ENCODE measurements at regions not wholly inside any gene's neighbourhood (a gene's known extent, or its start where the extent isn't known, plus 50 kb on each side); places are given as distances from the start of the nearest gene placed in this dataset.
"Not testable (repeated sequence)": the region's sequence is repeated elsewhere in the genome, so short reads cannot be mapped to it uniquely, and the experiment has no call there.

GRCh38 chr7:51386184-51386583 is 69.6 kb upstream of the COBL start:
- H3K4me3 Mint-ChIP-seq; H3K4me3 ChIP-seq (ENCODE audit: low read length in 2 of 2); H3K36me3 Mint-ChIP-seq; H3K4me1 ChIP-seq (ENCODE audit: insufficient read depth, low read length); H3K27me3 ChIP-seq (ENCODE audit: insufficient read depth, low read length); intact Hi-C loops (cut with micrococcal nuclease); H3K9me3 ChIP-seq (ENCODE audit: control insufficient read depth in 1 of 2, low read length in 2 of 2); H3K36me3 ChIP-seq (ENCODE audit: insufficient read depth, low read length); H3K4me1 Mint-ChIP-seq; CTCF ChIA-PET (ENCODE audit: partially characterized antibody); H3K9me3 Mint-ChIP-seq; DNase-seq; H3K27ac Mint-ChIP-seq; H3K27me3 Mint-ChIP-seq; POLR2A ChIA-PET (ENCODE audit: partially characterized antibody); H3K27ac ChIP-seq (ENCODE audit: low read depth, low read length): not testable (repeated sequence)

GRCh38 chr7:51382243-51382642 is 65.6 kb upstream of the COBL start:
- H3K4me3 ChIP-seq (ENCODE audit: low read length in 2 of 2); H3K36me3 Mint-ChIP-seq; H3K27me3 Mint-ChIP-seq; H3K27ac ChIP-seq (ENCODE audit: low read depth, low read length); DNase-seq; H3K9me3 ChIP-seq (ENCODE audit: control insufficient read depth in 1 of 2, low read length in 2 of 2); CTCF ChIA-PET (ENCODE audit: partially characterized antibody); POLR2A ChIA-PET (ENCODE audit: partially characterized antibody); intact Hi-C loops (cut with micrococcal nuclease); H3K9me3 Mint-ChIP-seq; H3K4me1 Mint-ChIP-seq; H3K27ac Mint-ChIP-seq; H3K36me3 ChIP-seq (ENCODE audit: insufficient read depth, low read length); H3K27me3 ChIP-seq (ENCODE audit: insufficient read depth, low read length); H3K4me1 ChIP-seq (ENCODE audit: insufficient read depth, low read length); H3K4me3 Mint-ChIP-seq: not testable (repeated sequence)

- H3K4me1 ChIP-seq (ENCODE audit: insufficient read depth, low read length): no peaks in the 10 kb centered on the region
- H3K27me3 Mint-ChIP-seq: peaks cover 0 to 2% of the 10 kb centered on the region in 2 donors
- no peaks in the 10 kb centered on the region for H3K36me3 ChIP-seq (ENCODE audit: insufficient read depth, low read length)
- no peak overlapping the region for H3K4me3 Mint-ChIP-seq
- H3K4me3 ChIP-seq (ENCODE audit: low read length in 2 of 2): no peak overlapping the region
- no peaks in the 10 kb centered on the region for H3K9me3 ChIP-seq (ENCODE audit: control insufficient read depth in 1 of 2, low read length in 2 of 2)
- H3K4me1 Mint-ChIP-seq: no peaks in the 10 kb centered on the region
- no peak overlapping the region for H3K27ac Mint-ChIP-seq
- no peaks in the 10 kb centered on the region for H3K36me3 Mint-ChIP-seq
- CTCF ChIA-PET (ENCODE audit: partially characterized antibody): no interaction called here
- H3K27ac ChIP-seq (ENCODE audit: low read depth, low read length): no peak overlapping the region
- intact Hi-C loops (cut with micrococcal nuclease): no loop called here
- no peak for DNase-seq
- H3K27me3 ChIP-seq (ENCODE audit: insufficient read depth, low read length): no peaks in the 10 kb centered on the region
- POLR2A ChIA-PET (ENCODE audit: partially characterized antibody): no interaction called here
- peaks cover 0 to 2% (median 0%) of the 10 kb centered on the region in 8 donors for H3K9me3 Mint-ChIP-seq
Measured at GRCh38 chr7:51376420-51377092, 59.9 kb upstream of the COBL start.

- intact Hi-C loops (cut with micrococcal nuclease): no loop called here
Measured at GRCh38 chr7:51374936-51375335, 58.3 kb upstream of the COBL start.

GRCh38 chr7:51373607-51374006 is 57.0 kb upstream of the COBL start:
- H3K27ac Mint-ChIP-seq; POLR2A ChIA-PET (ENCODE audit: partially characterized antibody); H3K4me1 ChIP-seq (ENCODE audit: insufficient read depth, low read length); H3K27me3 Mint-ChIP-seq; H3K4me3 Mint-ChIP-seq; H3K9me3 ChIP-seq (ENCODE audit: control insufficient read depth in 1 of 2, low read length in 2 of 2); H3K27me3 ChIP-seq (ENCODE audit: insufficient read depth, low read length); DNase-seq; H3K4me3 ChIP-seq (ENCODE audit: low read length in 2 of 2); H3K4me1 Mint-ChIP-seq; CTCF ChIA-PET (ENCODE audit: partially characterized antibody); H3K27ac ChIP-seq (ENCODE audit: low read depth, low read length); H3K36me3 Mint-ChIP-seq; intact Hi-C loops (cut with micrococcal nuclease); H3K9me3 Mint-ChIP-seq; H3K36me3 ChIP-seq (ENCODE audit: insufficient read depth, low read length): not testable (repeated sequence)

More at GRCh38 chr7:51374936-51375335, 58.3 kb upstream of the COBL start:
- Histone ChIP-seq H3K9me3 (ENCODE audit: control insufficient read depth in 1 of 2, low read length in 2 of 2) (no peaks in the 10 kb centered on the region), H3K36me3 (ENCODE audit: insufficient read depth, low read length) (no peaks in the 10 kb centered on the region), H3K4me1 (ENCODE audit: insufficient read depth, low read length) (no peaks in the 10 kb centered on the region), H3K4me3 (ENCODE audit: low read length in 2 of 2) (no peak overlapping the region), H3K27me3 (ENCODE audit: insufficient read depth, low read length) (no peaks in the 10 kb centered on the region), H3K27ac (ENCODE audit: low read depth, low read length) (no peak overlapping the region)
- Mint-ChIP-seq H3K4me1 (no peaks in the 10 kb centered on the region), H3K9me3 (peaks cover 0 to 2% (median 0%) of the 10 kb centered on the region in 8 donors), H3K4me3 (no peak overlapping the region), H3K36me3 (no peaks in the 10 kb centered on the region), H3K27me3 (peaks cover 0 to 2% of the 10 kb centered on the region in 2 donors), H3K27ac (no peak overlapping the region)
- no peak for DNase-seq
- ChIA-PET CTCF (ENCODE audit: partially characterized antibody) (no interaction called here), POLR2A (ENCODE audit: partially characterized antibody) (no interaction called here)

GRCh38 chr7:51369746-51370145 is 53.1 kb upstream of the COBL start:
- ChIA-PET CTCF (ENCODE audit: partially characterized antibody) (interaction anchor here (0.8 kb wide), 1 partner anchor 14 kb away, joined by 3 read pairs; no protein-coding TSS in a partner anchor), POLR2A (ENCODE audit: partially characterized antibody) (no interaction called here)
- Mint-ChIP-seq H3K27ac (no peak overlapping the region), H3K27me3 (peaks cover 0 to 2% of the 10 kb centered on the region in 2 donors), H3K4me3 (no peak overlapping the region), H3K9me3 (no peaks in the 10 kb centered on the region), H3K36me3 (no peaks in the 10 kb centered on the region), H3K4me1 (no peaks in the 10 kb centered on the region)
- intact Hi-C loops (cut with micrococcal nuclease): no loop called here
- H3K27me3 ChIP-seq (ENCODE audit: insufficient read depth, low read length): no peaks in the 10 kb centered on the region
- H3K4me3 ChIP-seq (ENCODE audit: low read length in 2 of 2): no peak overlapping the region
- no peak for DNase-seq
- no peaks in the 10 kb centered on the region for H3K4me1 ChIP-seq (ENCODE audit: insufficient read depth, low read length)
- no peaks in the 10 kb centered on the region for H3K9me3 ChIP-seq (ENCODE audit: control insufficient read depth in 1 of 2, low read length in 2 of 2)
- H3K36me3 ChIP-seq (ENCODE audit: insufficient read depth, low read length): no peaks in the 10 kb centered on the region
- no peak overlapping the region for H3K27ac ChIP-seq (ENCODE audit: low read depth, low read length)

- H3K36me3 ChIP-seq (ENCODE audit: insufficient read depth, low read length); H3K27me3 ChIP-seq (ENCODE audit: insufficient read depth, low read length); intact Hi-C loops (cut with micrococcal nuclease); H3K4me1 Mint-ChIP-seq; POLR2A ChIA-PET (ENCODE audit: partially characterized antibody); H3K27me3 Mint-ChIP-seq; H3K4me3 Mint-ChIP-seq; H3K4me3 ChIP-seq (ENCODE audit: low read length in 2 of 2); DNase-seq; H3K36me3 Mint-ChIP-seq; H3K4me1 ChIP-seq (ENCODE audit: insufficient read depth, low read length); H3K9me3 Mint-ChIP-seq; H3K9me3 ChIP-seq (ENCODE audit: control insufficient read depth in 1 of 2, low read length in 2 of 2); H3K27ac ChIP-seq (ENCODE audit: low read depth, low read length); H3K27ac Mint-ChIP-seq: not testable (repeated sequence)
- CTCF ChIA-PET (ENCODE audit: partially characterized antibody): interaction anchor here (0.8 kb wide), 1 partner anchor 13 kb away, joined by 3 read pairs; no protein-coding TSS in a partner anchor
Measured at GRCh38 chr7:51369228-51369627, 52.6 kb upstream of the COBL start.

GRCh38 chr7:51368334-51368733 is 51.7 kb upstream of the COBL start:
- H3K36me3 Mint-ChIP-seq: no peaks in the 10 kb centered on the region
- H3K4me1 Mint-ChIP-seq: no peaks in the 10 kb centered on the region
- no peak for DNase-seq
- H3K27me3 ChIP-seq (ENCODE audit: insufficient read depth, low read length): no peaks in the 10 kb centered on the region
- no peak overlapping the region for H3K4me3 Mint-ChIP-seq
- no peak overlapping the region for H3K27ac Mint-ChIP-seq
- no peak overlapping the region for H3K4me3 ChIP-seq (ENCODE audit: low read length in 2 of 2)
- POLR2A ChIA-PET (ENCODE audit: partially characterized antibody): no interaction called here
- H3K9me3 Mint-ChIP-seq: peaks cover 0 to 4% (median 0%) of the 10 kb centered on the region in 8 donors
- no peaks in the 10 kb centered on the region for H3K36me3 ChIP-seq (ENCODE audit: insufficient read depth, low read length)
- CTCF ChIA-PET (ENCODE audit: partially characterized antibody): no interaction called here
- no peaks in the 10 kb centered on the region for H3K9me3 ChIP-seq (ENCODE audit: control insufficient read depth in 1 of 2, low read length in 2 of 2)
- H3K27me3 Mint-ChIP-seq: peaks cover 0 to 2% of the 10 kb centered on the region in 2 donors
- intact Hi-C loops (cut with micrococcal nuclease): no loop called here
- no peak overlapping the region for H3K27ac ChIP-seq (ENCODE audit: low read depth, low read length)
- H3K4me1 ChIP-seq (ENCODE audit: insufficient read depth, low read length): no peaks in the 10 kb centered on the region

Data from CD4-positive, alpha-beta memory T cell (primary cell).